Uterus (tissue), 2 donors: ENCODE measurements at regions not wholly inside any gene's neighbourhood (a gene's known extent, or its start where the extent isn't known, plus 50 kb on each side); places are given as distances from the start of the nearest gene placed in this dataset.

Experiments
- POLR2A ChIP-seq, 2 donors: fragments of 450-650 bp; IDR thresholded peaks; one replicate each; pipeline ENCODE4 v1.6.1; 2016; ENCODE audit warnings: antibody characterized with exemption in 2 of 2, mild to moderate bottlenecking in 1 of 2, moderate library complexity in 1 of 2
- TF ChIP-seq, protein P1 (sequence below), 4 experiments: fragments of 200-600 bp in 2 of 4; fragments of 450-650 bp in 2 of 4; sonication (generic) in 2 of 4; IDR thresholded peaks; one replicate each; pipeline ENCODE4 v1.5.1; 2016 to 2019; ENCODE audit warnings: antibody characterized with exemption in 4 of 4, mild to moderate bottlenecking in 2 of 4, moderate library complexity in 1 of 4

DNA sequence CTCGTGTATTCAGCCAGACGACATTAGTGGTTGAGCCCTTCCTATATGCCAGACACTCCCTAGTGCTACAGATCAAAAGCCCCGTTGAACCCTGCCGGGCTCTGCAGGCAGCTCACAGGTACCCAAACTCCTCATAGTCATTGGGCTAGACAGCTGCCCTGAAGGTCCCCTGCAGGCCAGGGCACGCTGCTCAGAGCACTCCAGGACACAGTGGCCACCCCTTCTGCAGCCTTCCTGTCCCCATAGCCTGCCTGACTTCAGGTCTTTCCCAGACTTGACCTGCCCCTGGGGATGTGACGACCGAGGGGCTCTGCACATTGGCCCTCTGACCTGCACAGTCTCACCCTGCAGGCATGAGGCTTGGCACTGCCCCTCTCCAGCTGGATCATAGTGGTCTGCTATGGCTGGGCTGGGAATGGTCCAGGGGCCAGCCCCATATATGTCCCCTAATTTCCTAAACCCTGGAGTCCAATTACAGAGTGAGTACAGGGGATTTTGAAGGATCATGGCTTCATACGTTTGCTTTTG, 64.2 kb upstream of the UBAC2 start:
- no peak for TF ChIP-seq POLR2A (IDR thresholded peaks at IDR 0.05)
- TF ChIP-seq, protein P1, sequence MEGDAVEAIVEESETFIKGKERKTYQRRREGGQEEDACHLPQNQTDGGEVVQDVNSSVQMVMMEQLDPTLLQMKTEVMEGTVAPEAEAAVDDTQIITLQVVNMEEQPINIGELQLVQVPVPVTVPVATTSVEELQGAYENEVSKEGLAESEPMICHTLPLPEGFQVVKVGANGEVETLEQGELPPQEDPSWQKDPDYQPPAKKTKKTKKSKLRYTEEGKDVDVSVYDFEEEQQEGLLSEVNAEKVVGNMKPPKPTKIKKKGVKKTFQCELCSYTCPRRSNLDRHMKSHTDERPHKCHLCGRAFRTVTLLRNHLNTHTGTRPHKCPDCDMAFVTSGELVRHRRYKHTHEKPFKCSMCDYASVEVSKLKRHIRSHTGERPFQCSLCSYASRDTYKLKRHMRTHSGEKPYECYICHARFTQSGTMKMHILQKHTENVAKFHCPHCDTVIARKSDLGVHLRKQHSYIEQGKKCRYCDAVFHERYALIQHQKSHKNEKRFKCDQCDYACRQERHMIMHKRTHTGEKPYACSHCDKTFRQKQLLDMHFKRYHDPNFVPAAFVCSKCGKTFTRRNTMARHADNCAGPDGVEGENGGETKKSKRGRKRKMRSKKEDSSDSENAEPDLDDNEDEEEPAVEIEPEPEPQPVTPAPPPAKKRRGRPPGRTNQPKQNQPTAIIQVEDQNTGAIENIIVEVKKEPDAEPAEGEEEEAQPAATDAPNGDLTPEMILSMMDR (IDR thresholded peaks at IDR 0.05): no peak
